Thoracic aorta (tissue), 2 donors: ENCODE measurements at regions not wholly inside any gene's neighbourhood (a gene's known extent, or its start where the extent isn't known, plus 50 kb on each side); places are given as distances from the start of the nearest gene placed in this dataset.

Source experiments
- ATAC-seq: fragments of 150-250 bp; one replicate; pipeline ENCODE4 v1.8.0; 2017; ENCODE audit warnings: low read depth; ENCODE audit not compliant: insufficient number of reproducible peaks, low FRiP score
- DNase-seq: peaks from one replicate; pipeline ENCODE4 v3.0.0-alpha.2; 2020; ENCODE audit warnings: low spot score
- H3K27ac ChIP-seq, 2 donors: fragments of 200-600 bp; sonication (generic); 1 replicate in 1 of 2; 2 replicates in 1 of 2; pipeline ENCODE4 v1.5.1; 2016; ENCODE audit warnings: mild to moderate bottlenecking in 2 of 2, moderate library complexity in 2 of 2
- H3K27me3 ChIP-seq: fragments of 200-600 bp; sonication (generic); replicated peaks from 2 replicates; pipeline ENCODE4 v1.6.0; 2016; ENCODE audit warnings: mild to moderate bottlenecking; ENCODE audit not compliant: insufficient read depth
- H3K36me3 ChIP-seq: fragments of 200-600 bp; sonication (generic); one replicate; pipeline ENCODE4 v1.5.1; 2016
- H3K4me1 ChIP-seq, 2 donors: fragments of 200-600 bp; sonication (generic); 1 replicate in 1 of 2; 2 replicates in 1 of 2; pipeline versions ENCODE4 v1.5.1 to v1.6.0; 2016; ENCODE audit warnings: low read depth in 2 of 2, mild to moderate bottlenecking in 1 of 2; ENCODE audit not compliant: control insufficient read depth in 1 of 2
- H3K4me3 ChIP-seq: fragments of 200-600 bp; sonication (generic); 2 replicates; pipeline ENCODE4 v1.5.1; 2016; ENCODE audit warnings: mild to moderate bottlenecking
- H3K9me3 ChIP-seq: fragments of 200-600 bp; sonication (generic); 2 replicates; pipeline ENCODE4 v1.5.1; 2016
- TF ChIP-seq, protein P1 (sequence below): fragments of 200-600 bp; sonication (generic); IDR thresholded peaks from one replicate; pipeline ENCODE4 v1.5.1; 2019; ENCODE audit warnings: antibody characterized with exemption

DNA sequence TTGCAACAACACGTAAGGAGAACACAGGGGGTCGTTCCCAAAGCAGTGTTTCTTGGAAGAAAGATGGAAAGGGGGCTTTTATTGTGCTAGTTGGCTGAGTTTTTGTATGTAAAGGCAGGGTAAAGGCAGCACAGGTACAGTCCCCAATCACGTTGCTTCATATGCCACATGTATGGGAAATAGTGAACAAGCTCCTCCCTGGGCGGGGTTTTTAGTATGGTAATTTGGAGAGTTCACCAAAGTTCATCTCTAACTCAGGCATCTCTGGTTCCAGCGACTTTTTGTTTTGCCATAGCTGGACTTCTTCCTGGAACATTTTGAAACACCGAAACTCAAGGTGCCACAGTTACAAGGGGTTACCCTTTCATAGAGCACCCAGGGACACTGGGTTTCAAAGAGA is 133.9 kb downstream of the CAAP1 start:
- ATAC-seq (no peak), DNase-seq (no peak)
- Histone ChIP-seq H3K4me1 (no peaks in the 10 kb centered on the region), H3K27me3 (no peaks in the 10 kb centered on the region), H3K4me3 (no peak overlapping the region), H3K27ac (no peak overlapping the region), H3K36me3 (no peaks in the 10 kb centered on the region), H3K9me3 (no peaks in the 10 kb centered on the region)
- TF ChIP-seq, protein P1, sequence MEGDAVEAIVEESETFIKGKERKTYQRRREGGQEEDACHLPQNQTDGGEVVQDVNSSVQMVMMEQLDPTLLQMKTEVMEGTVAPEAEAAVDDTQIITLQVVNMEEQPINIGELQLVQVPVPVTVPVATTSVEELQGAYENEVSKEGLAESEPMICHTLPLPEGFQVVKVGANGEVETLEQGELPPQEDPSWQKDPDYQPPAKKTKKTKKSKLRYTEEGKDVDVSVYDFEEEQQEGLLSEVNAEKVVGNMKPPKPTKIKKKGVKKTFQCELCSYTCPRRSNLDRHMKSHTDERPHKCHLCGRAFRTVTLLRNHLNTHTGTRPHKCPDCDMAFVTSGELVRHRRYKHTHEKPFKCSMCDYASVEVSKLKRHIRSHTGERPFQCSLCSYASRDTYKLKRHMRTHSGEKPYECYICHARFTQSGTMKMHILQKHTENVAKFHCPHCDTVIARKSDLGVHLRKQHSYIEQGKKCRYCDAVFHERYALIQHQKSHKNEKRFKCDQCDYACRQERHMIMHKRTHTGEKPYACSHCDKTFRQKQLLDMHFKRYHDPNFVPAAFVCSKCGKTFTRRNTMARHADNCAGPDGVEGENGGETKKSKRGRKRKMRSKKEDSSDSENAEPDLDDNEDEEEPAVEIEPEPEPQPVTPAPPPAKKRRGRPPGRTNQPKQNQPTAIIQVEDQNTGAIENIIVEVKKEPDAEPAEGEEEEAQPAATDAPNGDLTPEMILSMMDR, result no peak

DNA sequence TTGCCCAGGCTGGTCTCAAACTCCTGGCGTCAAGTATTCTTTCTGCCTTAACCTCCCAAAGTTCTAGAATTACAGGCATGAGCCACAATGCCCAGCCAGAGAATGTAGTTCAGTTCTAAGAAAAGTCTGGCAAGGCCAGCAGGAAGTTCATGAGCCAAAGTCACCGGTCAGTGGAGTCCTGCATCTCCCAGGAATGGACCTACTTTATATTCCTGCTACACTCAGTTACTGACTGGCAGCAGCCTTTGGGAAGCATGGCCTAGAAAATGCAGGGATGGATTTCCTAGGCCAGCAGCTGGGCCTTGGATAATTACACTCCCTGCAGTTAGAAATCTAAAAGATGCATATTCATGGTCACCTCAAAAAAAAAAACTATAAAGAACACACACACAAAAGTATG is 135.7 kb downstream of the CAAP1 start:
- Histone ChIP-seq H3K36me3 (no peaks in the 10 kb centered on the region), H3K4me3 (no peak overlapping the region), H3K9me3 (no peaks in the 10 kb centered on the region), H3K27me3 (no peaks in the 10 kb centered on the region), H3K27ac (no peak overlapping the region), H3K4me1 (no peaks in the 10 kb centered on the region)
- TF ChIP-seq, protein P1, result no peak
- no peak for ATAC-seq
- DNase-seq, result no peak

DNA sequence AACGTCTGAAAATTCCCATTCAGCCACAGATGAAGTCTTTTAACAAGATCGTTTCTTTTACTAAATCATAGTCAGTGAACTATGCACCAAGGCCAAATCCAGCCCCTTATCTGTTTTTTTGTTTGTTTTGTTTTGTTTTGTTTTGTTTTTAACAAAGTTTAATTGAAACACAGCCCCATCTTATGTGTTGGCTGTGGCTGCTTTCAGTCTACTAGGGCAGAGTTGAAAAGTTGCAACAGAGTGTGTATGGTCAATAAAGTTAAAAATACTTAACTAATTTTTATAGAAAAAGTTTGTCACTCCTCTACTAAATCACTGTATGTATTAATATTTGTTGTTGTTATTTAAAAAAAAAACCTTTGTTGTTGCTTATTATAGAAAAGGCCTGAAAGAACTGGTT is 137.1 kb downstream of the CAAP1 start:
- TF ChIP-seq, protein P1, result no peak
- H3K9me3 ChIP-seq, result no peaks in the 10 kb centered on the region
- no peaks in the 10 kb centered on the region for H3K4me1 ChIP-seq
- no peak for DNase-seq
- H3K27me3 ChIP-seq, result no peaks in the 10 kb centered on the region
- H3K36me3 ChIP-seq, result no peaks in the 10 kb centered on the region
- no peak overlapping the region for H3K27ac ChIP-seq
- no peak overlapping the region for H3K4me3 ChIP-seq
- no peak for ATAC-seq

DNA sequence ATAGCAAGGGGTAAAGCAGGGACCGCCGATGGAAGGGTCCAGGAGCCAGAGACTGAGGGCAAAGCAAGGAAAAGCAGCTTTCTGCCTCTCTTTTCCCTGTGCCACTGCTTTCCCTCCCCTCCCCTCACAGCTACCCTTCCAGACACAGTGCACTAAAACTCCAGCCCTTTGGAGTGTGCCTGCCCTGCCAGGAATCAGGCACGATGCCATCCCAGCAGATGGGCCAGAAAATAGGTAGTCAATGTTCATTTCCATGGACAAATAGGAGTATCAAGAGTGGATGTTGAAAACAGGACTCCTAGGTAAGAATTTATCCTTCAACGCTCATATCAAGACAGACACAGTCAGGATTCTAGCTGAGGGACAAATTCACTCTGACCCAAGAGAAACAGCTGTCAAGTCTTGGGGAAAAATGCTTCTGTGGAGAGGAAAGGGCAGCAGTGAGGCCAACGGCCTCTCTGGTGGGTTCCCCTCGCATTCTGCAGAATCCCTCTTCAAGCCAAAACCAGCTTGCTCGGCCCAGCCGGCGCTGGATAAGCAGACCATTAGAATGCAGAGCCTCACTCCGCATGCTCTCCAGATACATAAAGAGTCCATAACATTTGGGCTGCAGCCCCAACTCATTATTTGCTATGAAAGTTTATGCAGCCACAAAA is 138.0 kb downstream of the CAAP1 start:
- Histone ChIP-seq H3K36me3 (no peaks in the 10 kb centered on the region), H3K4me1 (no peaks in the 10 kb centered on the region), H3K27me3 (no peaks in the 10 kb centered on the region), H3K4me3 (no peak overlapping the region), H3K27ac (no peak overlapping the region), H3K9me3 (no peaks in the 10 kb centered on the region)
- ATAC-seq, result no peak
- TF ChIP-seq, protein P1, result no peak
- DNase-seq, result no peak

DNA sequence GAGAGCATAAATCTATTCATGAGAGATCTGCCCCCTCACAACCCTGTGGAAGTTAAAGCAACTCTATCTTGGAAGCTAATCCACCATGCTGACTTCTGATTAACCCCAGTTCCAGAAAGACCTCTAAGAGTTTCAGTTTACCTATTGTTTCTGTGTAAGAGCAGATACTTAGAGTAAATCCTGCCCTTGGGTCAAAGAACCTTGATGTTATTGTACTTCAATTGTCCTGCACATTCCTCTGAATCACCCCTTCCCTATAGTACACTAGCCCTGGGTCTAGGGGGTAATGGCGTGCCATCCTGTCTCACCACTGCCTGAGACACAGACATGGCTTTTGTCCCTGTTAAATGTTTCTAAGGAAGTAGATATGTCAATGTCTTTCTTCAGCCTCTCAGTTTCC is 138.6 kb downstream of the CAAP1 start:
- no peak overlapping the region for H3K4me3 ChIP-seq
- no peaks in the 10 kb centered on the region for H3K27me3 ChIP-seq
- H3K4me1 ChIP-seq, result no peaks in the 10 kb centered on the region
- no peaks in the 10 kb centered on the region for H3K36me3 ChIP-seq
- ATAC-seq, result no peak
- TF ChIP-seq, protein P1, result no peak
- H3K9me3 ChIP-seq, result no peaks in the 10 kb centered on the region
- no peak for DNase-seq
- H3K27ac ChIP-seq, result no peak overlapping the region
